GM19025 (cell line): ENCODE measurements at regions not wholly inside any gene's neighbourhood (a gene's known extent, or its start where the extent isn't known, plus 50 kb on each side); places are given as distances from the start of the nearest gene placed in this dataset.
"Not testable (repeated sequence)": the region's sequence is repeated elsewhere in the genome, so short reads cannot be mapped to it uniquely, and the experiment has no call there.

Experiments used
- ATAC-seq: cut with Tn5 transposase; IDR thresholded peaks from one replicate; pipeline ENCODE4 v1.9.1; 2021; ENCODE audit warnings: mild to moderate bottlenecking, low read depth, moderate library complexity; ENCODE audit not compliant: unreplicated experiment

GRCh38 chr6:80860107-80860506 lies 753.6 kb downstream of the BCKDHB start:
- ATAC-seq = no peak

GRCh38 chr6:80847973-80848372 lies 741.5 kb downstream of the BCKDHB start:
- ATAC-seq = not testable (repeated sequence)

- ATAC-seq = no peak
These were observed 725.9 kb downstream of the BCKDHB start for GRCh38 chr6:80832337-80832736.

GRCh38 chr6:80793411-80793810 lies 686.9 kb downstream of the BCKDHB start:
- ATAC-seq = no peak

GRCh38 chr6:80792151-80792550 lies 685.7 kb downstream of the BCKDHB start:
- no peak for ATAC-seq

GRCh38 chr6:80789912-80790570 lies 683.6 kb downstream of the BCKDHB start:
- no peak for ATAC-seq

- not testable (repeated sequence) for ATAC-seq
These were observed 676.8 kb downstream of the BCKDHB start for GRCh38 chr6:80783271-80783670.

- no peak for ATAC-seq
These were observed 665.5 kb downstream of the BCKDHB start for GRCh38 chr6:80771941-80772340.

GRCh38 chr6:80769106-80769505 lies 662.6 kb downstream of the BCKDHB start:
- ATAC-seq = no peak

- no peak for ATAC-seq
These were observed 661.3 kb downstream of the BCKDHB start for GRCh38 chr6:80767808-80768207.

- ATAC-seq = no peak
These were observed 637.7 kb downstream of the BCKDHB start for GRCh38 chr6:80744213-80744612.

GRCh38 chr6:80742481-80742880 lies 636.0 kb downstream of the BCKDHB start:
- peak; percentile 44 for ATAC-seq

- ATAC-seq = no peak
These were observed 627.2 kb downstream of the BCKDHB start for GRCh38 chr6:80733641-80734040.

GRCh38 chr6:80728830-80729229 lies 622.4 kb downstream of the BCKDHB start:
- no peak for ATAC-seq

GRCh38 chr6:80728101-80728750 lies 621.8 kb downstream of the BCKDHB start:
- ATAC-seq = no peak

- ATAC-seq = no peak
These were observed 618.9 kb downstream of the BCKDHB start for GRCh38 chr6:80725156-80725930.

- ATAC-seq = no peak
These were observed 614.4 kb downstream of the BCKDHB start for GRCh38 chr6:80720824-80721223.

GRCh38 chr6:80714513-80714912 lies 608.0 kb downstream of the BCKDHB start:
- ATAC-seq = no peak

- no peak for ATAC-seq
These were observed 592.0 kb downstream of the BCKDHB start for GRCh38 chr6:80698459-80698858.

- ATAC-seq = no peak
These were observed 589.8 kb downstream of the BCKDHB start for GRCh38 chr6:80696268-80696667.

GRCh38 chr6:80690551-80691131 lies 584.2 kb downstream of the BCKDHB start:
- no peak for ATAC-seq
